HG03280 (cell line): ENCODE measurements at regions not wholly inside any gene's neighbourhood (a gene's known extent, or its start where the extent isn't known, plus 50 kb on each side); places are given as distances from the start of the nearest gene placed in this dataset.
A peak's percentile ranks its signal among the peaks of the same experiment; 100 is the strongest.
"Not testable (repeated sequence)": the region's sequence is repeated elsewhere in the genome, so short reads cannot be mapped to it uniquely, and the experiment has no call there.

Experiments used
- ATAC-seq: cut with Tn5 transposase; IDR thresholded peaks from one replicate; pipeline ENCODE4 v1.9.1; 2021; ENCODE audit warnings: mild to moderate bottlenecking, moderate library complexity; ENCODE audit not compliant: unreplicated experiment

- no peak for ATAC-seq
Observed at GRCh38 chr6:84358581-84358980, 131.1 kb upstream of the CEP162 start.

- no peak for ATAC-seq
Observed at GRCh38 chr6:84357631-84358030, 130.2 kb upstream of the CEP162 start.

- ATAC-seq, result no peak
Observed at GRCh38 chr6:84356907-84357306, 129.5 kb upstream of the CEP162 start.

- ATAC-seq, result no peak
Observed at GRCh38 chr6:84353459-84354423, 126.3 kb upstream of the CEP162 start.

GRCh38 chr6:84350397-84350796 is 123.0 kb upstream of the CEP162 start:
- ATAC-seq, result no peak

- no peak for ATAC-seq
Observed at GRCh38 chr6:84349542-84349941, 122.1 kb upstream of the CEP162 start.

GRCh38 chr6:84348801-84349200 is 121.4 kb upstream of the CEP162 start:
- no peak for ATAC-seq

GRCh38 chr6:84346372-84346771 is 118.9 kb upstream of the CEP162 start:
- ATAC-seq, result no peak

DNA sequence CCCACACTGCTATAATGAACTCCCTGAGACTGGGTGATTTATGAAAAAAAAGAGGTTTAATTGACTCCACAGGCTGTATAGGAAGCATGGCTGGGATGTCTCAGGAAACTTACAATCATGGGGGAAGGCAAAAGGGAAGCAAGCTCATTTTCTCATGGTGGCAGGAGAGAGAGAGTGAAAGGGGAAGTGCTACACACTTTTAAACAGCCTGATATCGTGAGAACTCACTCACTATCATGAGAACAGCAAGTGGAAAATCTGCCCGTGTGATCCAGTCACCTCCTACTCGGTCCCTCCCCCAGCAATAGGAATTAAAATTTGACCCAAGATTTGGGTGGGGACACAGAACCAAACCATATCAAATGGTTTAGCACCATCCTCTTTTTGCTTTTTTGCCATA is 116.6 kb upstream of the CEP162 start:
- ATAC-seq, result no peak

DNA sequence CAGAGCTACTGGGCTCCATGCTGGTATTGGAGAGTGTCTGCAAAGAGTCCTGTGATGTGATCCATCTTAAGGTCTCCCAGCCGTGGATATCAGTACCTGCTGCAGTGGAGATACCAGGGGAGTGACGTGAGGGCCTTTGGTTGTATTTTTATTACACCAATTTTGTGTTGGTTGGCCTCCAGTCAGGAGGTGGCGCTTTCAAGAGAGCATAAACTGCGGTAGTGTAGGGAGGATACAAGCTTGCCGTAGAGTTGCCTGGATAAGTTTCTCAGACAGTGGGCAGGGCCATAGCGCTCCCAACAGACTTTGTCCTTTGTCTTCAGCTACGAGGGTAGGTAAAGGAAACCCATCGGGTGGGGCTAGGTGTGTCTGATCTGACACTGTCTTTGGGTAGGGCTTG is 113.0 kb upstream of the CEP162 start:
- no peak for ATAC-seq

- no peak for ATAC-seq
Observed at GRCh38 chr6:84333842-84334241, 106.4 kb upstream of the CEP162 start.

DNA sequence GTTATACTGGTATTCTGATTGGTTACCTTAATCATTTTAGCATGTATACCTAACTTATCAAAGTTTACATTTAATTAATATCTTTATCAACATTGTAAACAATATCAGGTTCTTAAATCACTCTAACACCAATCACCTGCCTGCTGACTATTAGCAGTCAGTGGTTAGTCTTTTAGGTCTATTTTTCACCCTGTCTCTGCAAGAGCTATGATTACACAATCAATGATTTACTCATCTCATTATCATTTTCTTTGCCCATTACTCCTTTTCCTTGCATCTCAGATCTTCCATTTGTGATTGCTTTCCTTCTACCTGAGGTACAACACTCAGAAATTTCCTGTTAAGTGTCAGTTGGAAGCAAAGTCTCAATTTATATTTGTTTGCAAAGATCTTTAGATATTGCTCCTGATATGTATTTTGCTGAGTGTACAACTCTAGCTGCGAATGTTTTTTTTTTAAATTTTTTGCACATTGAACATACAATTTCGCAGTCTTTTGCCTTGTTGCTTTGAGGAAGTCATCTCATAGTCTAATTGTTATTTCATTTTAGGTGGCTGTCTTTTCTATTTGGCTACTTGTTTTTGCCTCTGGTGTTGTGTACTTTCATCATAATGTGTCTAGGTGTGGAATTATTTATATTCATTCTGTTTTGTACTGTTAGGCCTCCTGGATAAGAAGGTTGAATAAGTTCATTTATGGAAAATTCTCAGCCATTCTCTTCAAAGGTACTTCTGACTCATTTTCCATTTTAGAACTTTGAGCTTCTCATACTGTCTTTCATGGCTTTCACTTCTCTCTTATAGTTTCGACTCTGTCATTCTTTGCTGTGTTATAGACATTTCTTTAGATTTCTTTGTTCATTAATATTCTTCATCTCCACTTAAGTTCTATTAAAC is 104.9 kb upstream of the CEP162 start:
- peak; percentile 97 for ATAC-seq

- ATAC-seq, result no peak
Observed at GRCh38 chr6:84330325-84330724, 102.9 kb upstream of the CEP162 start.

DNA sequence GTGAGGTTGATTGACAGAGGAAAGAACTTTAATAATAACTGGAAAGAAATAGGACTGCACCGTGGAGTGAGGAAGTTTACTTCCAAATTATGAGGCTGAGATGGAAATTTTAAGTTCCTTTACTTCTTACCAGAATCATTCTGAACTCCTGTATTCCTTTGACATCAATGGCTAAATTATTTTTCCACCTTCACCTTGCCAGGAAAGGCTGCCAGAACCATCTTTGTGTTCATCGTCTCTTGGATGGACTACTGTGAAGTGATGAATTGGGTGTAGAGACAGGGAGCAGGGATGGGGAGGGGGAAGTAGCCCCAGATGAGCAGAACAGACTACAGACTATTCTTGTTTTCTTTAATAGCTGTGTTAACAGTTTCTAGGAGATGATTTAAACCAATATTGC is 102.1 kb upstream of the CEP162 start:
- no peak for ATAC-seq

DNA sequence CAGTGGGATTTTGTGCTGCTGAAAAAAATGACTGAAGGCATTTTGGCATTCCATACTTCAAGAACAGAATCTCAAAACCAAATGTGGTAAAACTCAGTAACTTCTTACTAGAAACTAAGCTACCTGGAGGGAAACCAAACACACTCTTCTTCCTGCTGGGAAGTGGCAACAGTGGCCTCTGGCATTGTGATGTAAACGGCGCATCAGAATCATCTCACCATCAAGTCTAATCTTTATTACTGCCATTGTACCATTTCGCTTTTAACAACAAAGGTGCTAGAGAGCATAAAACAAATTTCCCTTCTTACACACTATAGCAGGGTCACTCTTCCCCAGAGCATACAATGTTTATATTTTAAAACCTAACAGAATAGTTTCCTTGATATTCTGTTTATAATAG is 101.6 kb upstream of the CEP162 start:
- no peak for ATAC-seq

GRCh38 chr6:84317463-84317862 is 90.0 kb upstream of the CEP162 start:
- ATAC-seq, result no peak

DNA sequence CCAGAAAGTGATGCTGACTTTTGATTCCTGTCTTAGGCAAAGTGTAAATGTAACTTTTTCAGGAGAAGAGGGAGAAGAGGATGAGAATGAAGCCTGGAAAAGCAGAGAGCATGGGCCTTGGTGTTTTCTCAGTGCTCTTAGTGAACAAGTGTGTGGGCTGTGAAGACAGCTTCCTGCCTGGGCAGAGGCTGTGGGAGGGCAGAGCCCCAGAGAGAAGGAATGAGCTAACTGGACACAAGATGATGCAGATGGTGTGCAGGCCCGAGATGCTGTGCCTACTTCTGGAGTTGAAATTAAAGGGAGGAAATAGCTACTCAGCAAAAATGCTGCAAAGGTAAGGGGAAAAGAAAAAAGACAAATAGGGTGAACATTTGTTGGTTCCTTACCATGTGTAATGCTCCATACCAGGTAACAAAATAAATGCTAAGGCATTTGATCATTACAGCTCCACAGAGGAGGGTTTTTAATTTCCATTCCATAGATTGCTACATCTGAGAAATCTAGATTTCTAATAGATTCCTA is 87.0 kb upstream of the CEP162 start:
- no peak for ATAC-seq

GRCh38 chr6:84309336-84309735 is 81.9 kb upstream of the CEP162 start:
- no peak for ATAC-seq

- ATAC-seq, result no peak
Observed at GRCh38 chr6:84304881-84305280, 77.4 kb upstream of the CEP162 start.

- ATAC-seq, result not testable (repeated sequence)
Observed at GRCh38 chr6:84291033-84291432, 63.6 kb upstream of the CEP162 start.

DNA sequence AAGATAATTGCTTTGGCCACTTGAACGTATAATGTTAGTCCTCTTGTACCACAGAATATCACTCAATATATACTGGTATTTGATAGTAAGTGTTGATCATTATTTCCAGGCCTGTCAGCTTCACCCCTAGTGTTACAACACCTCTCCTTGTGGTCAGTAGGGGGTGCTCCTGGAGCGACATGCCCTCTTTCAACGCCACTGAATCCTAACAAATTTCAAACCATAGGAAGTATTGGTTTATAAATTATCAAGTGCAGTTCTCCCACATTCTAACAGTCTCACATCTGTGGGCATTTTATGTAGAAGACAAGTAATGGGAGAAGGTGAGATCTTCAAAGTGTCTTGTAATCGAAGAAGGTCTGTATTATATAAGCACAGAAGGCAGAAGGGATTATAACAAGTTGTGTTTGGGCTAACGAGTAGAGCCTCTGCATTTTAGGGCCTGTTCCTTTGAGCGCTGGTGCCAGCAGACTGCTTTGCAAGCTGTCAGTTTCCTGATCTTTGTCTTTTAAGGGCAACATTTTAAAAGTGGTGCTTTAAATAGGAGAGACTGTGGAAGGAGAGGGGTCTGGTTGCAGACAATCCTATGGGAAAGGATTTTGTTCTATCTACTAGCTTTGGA is 57.1 kb upstream of the CEP162 start:
- ATAC-seq, result no peak
